ENCODE measurements at regions not wholly inside any gene's neighbourhood (a gene's known extent, or its start where the extent isn't known, plus 50 kb on each side); places are given as distances from the start of the nearest gene placed in this dataset.

GRCh38 chr7:26549281-26549944 lies 257.8 kb downstream of the SNX10 start (continued):
- TF ChIP-seq ZFX (IDR thresholded peaks at IDR 0.05) (no peak), REST (IDR thresholded peaks at IDR 0.05; ENCODE audit: low read depth) (no peak), ZBTB33 (IDR thresholded peaks at IDR 0.05; ENCODE audit: extremely low read depth, insufficient replicate concordance, low read length) (no peak), CBX3 (IDR thresholded peaks at IDR 0.05; ENCODE audit: low read depth) (peak; percentile 55; the same call in 1 of the 2 replicates), CEBPB (IDR thresholded peaks at IDR 0.05; ENCODE audit: low read depth) (no peak)

- Histone ChIP-seq H3K9me2 (ENCODE audit: insufficient read depth) (no peaks in the 10 kb centered on the region), H3K9me3 (ENCODE audit: control insufficient read depth in 1 of 2, insufficient read depth in 1 of 2, low read depth in 1 of 2, low read length in 2 of 2) (no peaks in the 10 kb centered on the region), H3K4me1 (ENCODE audit: control insufficient read depth in 1 of 2, insufficient read depth in 2 of 2, low read length in 2 of 2) (peaks cover 14 to 22% of the 10 kb centered on the region in 2 experiments), H4K20me1 (ENCODE audit: insufficient read depth) (no peaks in the 10 kb centered on the region), H3K27me3 (ENCODE audit: insufficient read depth, low read length) (no peaks in the 10 kb centered on the region; the same call in 1 of the 2 replicates), H3K9ac (ENCODE audit: low read length) (no peak overlapping the region), H3K27ac (ENCODE audit: low read depth, low read length) (no peak overlapping the region), H3K4me3 (replicated peaks in 1 of 2; ENCODE audit: low read depth in 1 of 2, low read length in 2 of 2) (no peak overlapping the region), H3K79me2 (ENCODE audit: insufficient read depth, low read length) (no peaks in the 10 kb centered on the region), H3K4me2 (ENCODE audit: low read length) (peak overlapping the region; percentile 48), H3K36me3 (ENCODE audit: control insufficient read depth in 1 of 2, insufficient read depth in 2 of 2, low read length in 2 of 2) (no peaks in the 10 kb centered on the region), H2AFZ (ENCODE audit: low read depth, low read length, poor library complexity, severe bottlenecking) (no peak overlapping the region)
- DNase-seq (ENCODE audit: low read depth, low spot score) (no peak), ATAC-seq (no peak)
- intact Hi-C loops (cut with micrococcal nuclease) = no loop called here
- no peak for TF ChIP-seq MAX (IDR thresholded peaks at IDR 0.05)
- no peak for TF ChIP-seq SRF (IDR thresholded peaks at IDR 0.05; ENCODE audit: low read depth)
- no peak for TF ChIP-seq POLR2A (IDR thresholded peaks at IDR 0.05; ENCODE audit: borderline replicate concordance, extremely low read depth, insufficient read depth, insufficient read length)
- no peak for TF ChIP-seq JUND (IDR thresholded peaks at IDR 0.05)
- no peak for TF ChIP-seq ZNF274 (IDR thresholded peaks at IDR 0.05; ENCODE audit: low read depth, low read length)
- no peak for TF ChIP-seq EGR1 (IDR thresholded peaks at IDR 0.05; ENCODE audit: low read depth)
- TF ChIP-seq CBX3 (IDR thresholded peaks at IDR 0.05; ENCODE audit: low read depth) = no peak
- no peak for TF ChIP-seq EZH2 (IDR thresholded peaks at IDR 0.05)
- TF ChIP-seq TCF7L2 (IDR thresholded peaks at IDR 0.05; ENCODE audit: borderline replicate concordance, extremely low read depth, insufficient read depth, insufficient read length) = no peak
- TF ChIP-seq ELF1 (IDR thresholded peaks at IDR 0.05; ENCODE audit: borderline replicate concordance, low read depth) = no peak
- TF ChIP-seq SIN3A (IDR thresholded peaks at IDR 0.05; ENCODE audit: low read depth) = no peak
- TF ChIP-seq ATF3 (IDR thresholded peaks at IDR 0.05) = no peak
- TF ChIP-seq ZFX (IDR thresholded peaks at IDR 0.05) = no peak
- TF ChIP-seq FOSL1 (IDR thresholded peaks at IDR 0.05; ENCODE audit: low read depth) = no peak
- no peak for TF ChIP-seq RAD21 (IDR thresholded peaks at IDR 0.05; ENCODE audit: low read depth)
- no peak for TF ChIP-seq YY1 (IDR thresholded peaks at IDR 0.05; ENCODE audit: extremely low read depth, insufficient replicate concordance, low read depth, low read length)
- POLR2A ChIA-PET = no interaction called here
- BruUV-seq (replicated peaks) = no TSS peak
- CTCF ChIA-PET = interaction anchor here (0.9 to 1.6 kb wide), 2 partner anchors 13 to 181 kb away, joined by 3 to 7 read pairs; no protein-coding TSS in a partner anchor
- RAD21 ChIA-PET (ENCODE audit: low non-redundant PET in 1 of 2, low total read pairs in 2 of 2, uncharacterized antibody in 2 of 2, unreplicated experiment in 2 of 2) = no interaction called here
Measured at GRCh38 chr7:26550492-26550891, 258.8 kb downstream of the SNX10 start.
